ENCODE measurements at regions not wholly inside any gene's neighbourhood (a gene's known extent, or its start where the extent isn't known, plus 50 kb on each side); places are given as distances from the start of the nearest gene placed in this dataset.

GRCh38 chr2:120881981-120882788 is 146.5 kb downstream of the GLI2 start:
- no peak; a peak in 1 of 6 replicates for ATAC-seq
- no peak for FAIRE-seq

GRCh38 chr2:120883607-120884440 is 148.2 kb downstream of the GLI2 start:
- ChIA-PET CTCF (interaction anchor here (1.0 to 2.1 kb wide), 4 partner anchors 15 to 188 kb away, joined by 3 to 10 read pairs (median 3); no protein-coding TSS in a partner anchor), POLR2A (no interaction called here)
- Histone ChIP-seq H3K27ac (no peak overlapping the region), H3K4me2 (no peak overlapping the region), H3K4me1 (peaks cover 14% of the 10 kb centered on the region; the same call in 2 of the 3 replicates), H3K9me3 (no peaks in the 10 kb centered on the region), H3K4me3 (no peak overlapping the region)
- no peak for DNase-seq (ENCODE audit: low read depth in 1 of 2, low spot score in 1 of 2)
- 94% methylated on average over 15 of the region's 15 CpGs for WGBS (ENCODE audit: missing lambda C conversion rate)
- peak in 1 of 2 experiments; percentile 37; a peak in 2 of 6 replicates for ATAC-seq
- FAIRE-seq: no peak
- TF ChIP-seq HOXA7 (CRISPR knock-in tag; IDR thresholded peaks at IDR 0.05) (no peak), RAD21 (conservative IDR thresholded peaks at IDR 0.05 in 1 of 2, IDR thresholded peaks at IDR 0.05 in 1 of 2) (peak in 1 of 2 experiments; percentile 11; a peak in 1 of 5 replicates)

More at GRCh38 chr2:120881981-120882788, 146.5 kb downstream of the GLI2 start:
- H3K27ac ChIP-seq: 0 out of 6 replicates have a peak overlapping the region, but pooled peaks of 1 of the 2 experiments have one; percentile 16
- H3K9me3 ChIP-seq: no peaks in the 10 kb centered on the region
- H3K4me2 ChIP-seq: no peak overlapping the region
- ChIA-PET CTCF (no interaction called here), POLR2A (no interaction called here)
- WGBS (ENCODE audit: missing lambda C conversion rate): 87% methylated on average over 20 of the region's 21 CpGs
- TF ChIP-seq KDM5A (IDR thresholded peaks at IDR 0.05) (no peak), EHF (CRISPR knock-in tag; IDR thresholded peaks at IDR 0.05) (no peak), SREBF2 (IDR thresholded peaks at IDR 0.05) (no peak), TFCP2L1 (CRISPR knock-in tag; IDR thresholded peaks at IDR 0.05) (no peak), POLR2A (IDR thresholded peaks at IDR 0.05; ENCODE audit: low read length) (no peak), HDAC2 (IDR thresholded peaks at IDR 0.05) (no peak), MAZ (IDR thresholded peaks at IDR 0.05; ENCODE audit: borderline replicate concordance, low read depth, low read length) (no peak), KDM1A (IDR thresholded peaks at IDR 0.05; ENCODE audit: low read depth) (no peak), SMC3 (IDR thresholded peaks at IDR 0.05) (no peak), NR3C1 (IDR thresholded peaks at IDR 0.05) (no peak), HEYL (CRISPR knock-in tag; IDR thresholded peaks at IDR 0.05) (no peak), JUN (IDR thresholded peaks at IDR 0.05) (no peak), BHLHE40 (IDR thresholded peaks at IDR 0.05; ENCODE audit: low read depth, low read length) (no peak), RAD21 (conservative IDR thresholded peaks at IDR 0.05 in 1 of 2, IDR thresholded peaks at IDR 0.05 in 1 of 2) (no peak)
- H3K4me1 ChIP-seq: peaks cover 15% of the 10 kb centered on the region; the same call in 2 of the 3 replicates
- no peak for DNase-seq (ENCODE audit: low read depth in 1 of 2, low spot score in 1 of 2)
- H3K4me3 ChIP-seq: no peak overlapping the region

- CTCF ChIA-PET: interaction anchor here (0.6 to 2.1 kb wide), 7 partner anchors 14 to 442 kb away, joined by 3 to 10 read pairs (median 3); no protein-coding TSS in a partner anchor
- Histone ChIP-seq H3K4me3 (no peak overlapping the region), H3K9me3 (no peaks in the 10 kb centered on the region), H3K27ac (peak overlapping the region in 1 of 2 experiments; percentile 38; a peak in 2 of 6 replicates), H3K4me2 (no peak overlapping the region), H3K4me1 (peaks cover 13% of the 10 kb centered on the region; the same call in 1 of the 3 replicates)
- TF ChIP-seq RAD21 (conservative IDR thresholded peaks at IDR 0.05 in 1 of 2, IDR thresholded peaks at IDR 0.05 in 1 of 2) (no peak), CHD2 (IDR thresholded peaks at IDR 0.05; ENCODE audit: low read length, partially characterized antibody) (no peak), ESRRA (IDR thresholded peaks at IDR 0.05; ENCODE audit: borderline replicate concordance, low read length) (no peak), ZC3H11A (IDR thresholded peaks at IDR 0.05) (no peak), RARB (CRISPR knock-in tag; IDR thresholded peaks at IDR 0.05) (no peak), EHMT2 (IDR thresholded peaks at IDR 0.05; ENCODE audit: low read depth) (no peak), NR3C1 (IDR thresholded peaks at IDR 0.05) (no peak), JUN (IDR thresholded peaks at IDR 0.05) (no peak), PHF8 (IDR thresholded peaks at IDR 0.05; ENCODE audit: borderline replicate concordance, low read depth) (no peak), CHD4 (IDR thresholded peaks at IDR 0.05; ENCODE audit: borderline replicate concordance) (no peak), CBX8 (IDR thresholded peaks at IDR 0.05) (no peak), HEYL (CRISPR knock-in tag; IDR thresholded peaks at IDR 0.05) (no peak), HOXA7 (CRISPR knock-in tag; IDR thresholded peaks at IDR 0.05) (no peak), GATA3 (IDR thresholded peaks at IDR 0.05; ENCODE audit: borderline replicate concordance) (no peak), HDAC2 (IDR thresholded peaks at IDR 0.05) (no peak)
- no peak for FAIRE-seq
- POLR2A ChIA-PET: no interaction called here
- WGBS (ENCODE audit: missing lambda C conversion rate): 94% methylated on average over 15 of the region's 16 CpGs
- DNase-seq (ENCODE audit: low read depth in 1 of 2, low spot score in 1 of 2): no peak
- ATAC-seq: no peak
Measured at GRCh38 chr2:120884472-120885290, 149.0 kb downstream of the GLI2 start.
